ENCODE measurements at regions not wholly inside any gene's neighbourhood (a gene's known extent, or its start where the extent isn't known, plus 50 kb on each side); places are given as distances from the start of the nearest gene placed in this dataset.

GRCh38 chr11:92657226-92657625 lies 312.2 kb upstream of the MTNR1B start:
- no peak for TF ChIP-seq EZH2 (IDR thresholded peaks at IDR 0.05)
- no peak for TF ChIP-seq FOXP2 (optimal IDR thresholded peaks at IDR 0.05; ENCODE audit: control extremely low read depth, extremely low read length, insufficient read depth)

Data from SK-N-MC (cell line).